ENCODE measurements at regions not wholly inside any gene's neighbourhood (a gene's known extent, or its start where the extent isn't known, plus 50 kb on each side); places are given as distances from the start of the nearest gene placed in this dataset.

DNA sequence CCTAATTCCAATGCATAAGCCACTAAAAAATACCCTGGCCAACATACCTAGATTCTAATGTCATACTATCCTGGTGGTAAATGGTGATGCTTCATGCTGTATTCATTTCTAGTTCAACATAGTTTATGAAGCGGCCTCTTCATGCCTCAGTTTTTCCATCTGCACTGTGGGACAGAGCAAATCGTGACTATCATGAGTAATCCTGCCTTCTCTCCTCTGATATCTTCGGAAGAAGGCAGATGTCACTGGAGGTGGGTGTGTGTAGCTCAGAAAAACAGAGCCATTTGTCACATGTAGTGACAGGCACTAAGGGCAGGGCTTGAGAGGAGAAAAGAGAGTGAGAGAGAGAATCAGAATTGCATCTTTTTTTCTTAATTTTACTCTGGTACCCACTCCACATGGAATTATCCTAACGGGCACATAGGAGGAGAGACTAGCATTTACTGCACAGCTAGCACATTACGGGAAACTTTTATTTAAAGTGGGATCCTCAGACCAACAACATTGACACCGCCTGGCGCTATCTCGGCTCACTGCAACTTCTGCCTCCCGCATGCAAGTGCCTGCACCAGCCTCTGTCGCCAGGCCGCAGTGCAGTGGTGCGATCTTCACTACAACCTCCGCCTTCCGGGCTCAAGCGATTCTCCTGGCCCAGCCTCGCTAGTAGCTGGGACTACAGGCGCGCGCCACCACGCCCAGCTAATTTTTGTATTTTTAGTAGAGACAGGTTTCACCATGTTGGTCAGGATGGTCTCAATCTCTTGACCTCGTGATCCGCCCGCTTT is 78.4 kb upstream of the KCNA3 start:
- TF ChIP-seq, protein P1, sequence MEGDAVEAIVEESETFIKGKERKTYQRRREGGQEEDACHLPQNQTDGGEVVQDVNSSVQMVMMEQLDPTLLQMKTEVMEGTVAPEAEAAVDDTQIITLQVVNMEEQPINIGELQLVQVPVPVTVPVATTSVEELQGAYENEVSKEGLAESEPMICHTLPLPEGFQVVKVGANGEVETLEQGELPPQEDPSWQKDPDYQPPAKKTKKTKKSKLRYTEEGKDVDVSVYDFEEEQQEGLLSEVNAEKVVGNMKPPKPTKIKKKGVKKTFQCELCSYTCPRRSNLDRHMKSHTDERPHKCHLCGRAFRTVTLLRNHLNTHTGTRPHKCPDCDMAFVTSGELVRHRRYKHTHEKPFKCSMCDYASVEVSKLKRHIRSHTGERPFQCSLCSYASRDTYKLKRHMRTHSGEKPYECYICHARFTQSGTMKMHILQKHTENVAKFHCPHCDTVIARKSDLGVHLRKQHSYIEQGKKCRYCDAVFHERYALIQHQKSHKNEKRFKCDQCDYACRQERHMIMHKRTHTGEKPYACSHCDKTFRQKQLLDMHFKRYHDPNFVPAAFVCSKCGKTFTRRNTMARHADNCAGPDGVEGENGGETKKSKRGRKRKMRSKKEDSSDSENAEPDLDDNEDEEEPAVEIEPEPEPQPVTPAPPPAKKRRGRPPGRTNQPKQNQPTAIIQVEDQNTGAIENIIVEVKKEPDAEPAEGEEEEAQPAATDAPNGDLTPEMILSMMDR (IDR thresholded peaks at IDR 0.05): no peak
- TF ChIP-seq EZH2phosphoT487 (IDR thresholded peaks at IDR 0.05) (no peak), EZH2 (IDR thresholded peaks at IDR 0.05) (no peak)

Measured in neural progenitor cell (in vitro differentiated cells).